IMR-90 (cell line): ENCODE measurements at regions not wholly inside any gene's neighbourhood (a gene's known extent, or its start where the extent isn't known, plus 50 kb on each side); places are given as distances from the start of the nearest gene placed in this dataset.

Source experiments
- BHLHE40 ChIP-seq: fragments of 150-350 bp; IDR thresholded peaks from 2 replicates; pipeline ENCODE4 v1.6.1; 2016; ENCODE audit warnings: mild to moderate bottlenecking, low read depth, low read length
- CEBPB ChIP-seq: IDR thresholded peaks from 2 replicates; pipeline ENCODE4 v1.6.1; 2012; ENCODE audit warnings: low read depth, low read length, improper control_type of control experiment
- CTCF ChIP-seq: conservative IDR thresholded peaks from 2 replicates; pipeline ENCODE4 v1.5.1; 2012; ENCODE audit warnings: mild to moderate bottlenecking, low read depth, low read length, improper control_type of control experiment
- MAFK ChIP-seq: IDR thresholded peaks from 2 replicates; pipeline ENCODE4 v1.6.1; 2012; ENCODE audit warnings: low read depth, low read length, improper control_type of control experiment
- MXI1 ChIP-seq: IDR thresholded peaks from 2 replicates; pipeline ENCODE4 v1.6.1; 2012; ENCODE audit warnings: low read depth, mild to moderate bottlenecking, low read length, moderate library complexity, borderline replicate concordance
- POLR2A ChIP-seq: IDR thresholded peaks from 2 replicates; pipeline ENCODE4 v1.6.1; 2012; ENCODE audit warnings: mild to moderate bottlenecking, low read depth, low read length
- RAD21 ChIP-seq: IDR thresholded peaks from 2 replicates; pipeline ENCODE4 v1.6.1; 2012; ENCODE audit warnings: low read length, improper control_type of control experiment
- RFX5 ChIP-seq: IDR thresholded peaks from 2 replicates; pipeline ENCODE4 v1.8.0; 2012; ENCODE audit warnings: low read depth, mild to moderate bottlenecking, low read length, moderate library complexity
- TF ChIP-seq, protein P1 (sequence below): fragments of 150-350 bp; IDR thresholded peaks from 2 replicates; pipeline ENCODE4 v1.6.1; 2016; ENCODE audit warnings: low read depth, mild to moderate bottlenecking, low read length, moderate library complexity, borderline replicate concordance
- TF ChIP-seq, protein P2 (sequence below): fragments of 150-350 bp; IDR thresholded peaks from 2 replicates; pipeline ENCODE4 v1.6.1; 2017; ENCODE audit warnings: mild to moderate bottlenecking, antibody characterized with exemption, low read length, low read depth

DNA sequence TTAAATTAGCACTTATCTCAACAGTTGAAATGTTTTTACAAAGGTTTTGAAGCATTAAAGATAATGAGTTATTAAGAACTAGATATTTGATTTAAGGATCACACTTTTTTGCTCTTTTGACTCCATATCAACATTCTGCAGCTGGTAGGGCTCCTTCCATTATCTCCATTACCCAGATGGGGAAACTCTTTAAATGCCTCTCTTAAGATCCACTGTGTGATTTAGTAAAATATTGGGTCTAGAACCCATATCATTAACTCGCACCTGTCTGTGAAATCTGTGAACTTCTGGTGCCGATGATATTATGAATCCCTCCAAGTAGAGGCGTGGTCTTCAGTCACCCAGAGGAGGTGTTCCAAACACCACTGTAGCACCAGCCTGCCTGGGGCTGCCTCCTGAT is 466.2 kb downstream of the TSN start:
- no peak for TF ChIP-seq RAD21
- TF ChIP-seq CTCF, result no peak
- TF ChIP-seq MAFK, result no peak
- TF ChIP-seq POLR2A, result no peak
- no peak for TF ChIP-seq RFX5
- TF ChIP-seq, protein P1, sequence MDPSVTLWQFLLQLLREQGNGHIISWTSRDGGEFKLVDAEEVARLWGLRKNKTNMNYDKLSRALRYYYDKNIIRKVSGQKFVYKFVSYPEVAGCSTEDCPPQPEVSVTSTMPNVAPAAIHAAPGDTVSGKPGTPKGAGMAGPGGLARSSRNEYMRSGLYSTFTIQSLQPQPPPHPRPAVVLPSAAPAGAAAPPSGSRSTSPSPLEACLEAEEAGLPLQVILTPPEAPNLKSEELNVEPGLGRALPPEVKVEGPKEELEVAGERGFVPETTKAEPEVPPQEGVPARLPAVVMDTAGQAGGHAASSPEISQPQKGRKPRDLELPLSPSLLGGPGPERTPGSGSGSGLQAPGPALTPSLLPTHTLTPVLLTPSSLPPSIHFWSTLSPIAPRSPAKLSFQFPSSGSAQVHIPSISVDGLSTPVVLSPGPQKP, result no peak
- no peak for TF ChIP-seq MXI1
- TF ChIP-seq CEBPB, result no peak
- TF ChIP-seq BHLHE40, result no peak
- TF ChIP-seq, protein P2, sequence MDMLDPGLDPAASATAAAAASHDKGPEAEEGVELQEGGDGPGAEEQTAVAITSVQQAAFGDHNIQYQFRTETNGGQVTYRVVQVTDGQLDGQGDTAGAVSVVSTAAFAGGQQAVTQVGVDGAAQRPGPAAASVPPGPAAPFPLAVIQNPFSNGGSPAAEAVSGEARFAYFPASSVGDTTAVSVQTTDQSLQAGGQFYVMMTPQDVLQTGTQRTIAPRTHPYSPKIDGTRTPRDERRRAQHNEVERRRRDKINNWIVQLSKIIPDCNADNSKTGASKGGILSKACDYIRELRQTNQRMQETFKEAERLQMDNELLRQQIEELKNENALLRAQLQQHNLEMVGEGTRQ, result no peak
